ENCODE measurements at regions not wholly inside any gene's neighbourhood (a gene's known extent, or its start where the extent isn't known, plus 50 kb on each side); places are given as distances from the start of the nearest gene placed in this dataset.

- RAD21 ChIA-PET (ENCODE audit: unreplicated experiment): no interaction called here
- in situ Hi-C loops (cut with MboI): no loop called here
- CTCF ChIA-PET: no interaction called here
- Histone ChIP-seq H3K9ac (ENCODE audit: control insufficient read depth, insufficient read depth, low read length) (no peak overlapping the region), H3K4me2 (ENCODE audit: control insufficient read depth, insufficient read depth) (no peak overlapping the region), H3K4me3 (no peak overlapping the region), H3K79me2 (ENCODE audit: control insufficient read depth, insufficient read depth, low read length) (no peaks in the 10 kb centered on the region), H3K4me1 (ENCODE audit: control insufficient read depth, insufficient read depth, low read length) (no peaks in the 10 kb centered on the region), H3K9me3 (replicated peaks; ENCODE audit: control insufficient read depth, insufficient read depth, low read length) (no peaks in the 10 kb centered on the region), H3K27ac (ENCODE audit: control insufficient read depth, insufficient read depth) (no peak overlapping the region), H4K20me1 (ENCODE audit: control insufficient read depth, insufficient read depth) (no peaks in the 10 kb centered on the region; the same call in 1 of the 2 replicates), H2AFZ (ENCODE audit: control insufficient read depth, low read depth, low read length) (no peak overlapping the region), H3K36me3 (ENCODE audit: control insufficient read depth in 2 of 2, insufficient read depth in 2 of 2, low read length in 1 of 2) (no peaks in the 10 kb centered on the region), H3K27me3 (replicated peaks in 1 of 2; ENCODE audit: control insufficient read depth in 2 of 2, insufficient read depth in 2 of 2, low read length in 1 of 2) (no peaks in the 10 kb centered on the region)
- TF ChIP-seq NKRF (conservative IDR thresholded peaks at IDR 0.05): no peak
- TF ChIP-seq CREM (IDR thresholded peaks at IDR 0.05; ENCODE audit: low read depth): no peak
- no peak for TF ChIP-seq KLF5 (IDR thresholded peaks at IDR 0.05; ENCODE audit: partially characterized antibody)
- TF ChIP-seq BRCA1 (IDR thresholded peaks at IDR 0.05; ENCODE audit: low read depth, low read length): no peak
- TF ChIP-seq SMARCA5 (IDR thresholded peaks at IDR 0.05): no peak
- TF ChIP-seq SREBF2 (IDR thresholded peaks at IDR 0.05; ENCODE audit: low read length): no peak
- BruUV-seq (replicated peaks): no TSS peak
- DNase-seq (ENCODE audit: low read depth, low spot score) (no peak), ATAC-seq (no peak), FAIRE-seq (no peak)
- SMC1A ChIA-PET (ENCODE audit: uncharacterized antibody, unreplicated experiment): no interaction called here
- POLR2A ChIA-PET: no interaction called here
- 0% methylated on average over 1 of the region's 1 CpG for WGBS (ENCODE audit: insufficient coverage, insufficient replicate concordance, low lambda C conversion rate, missing lambda C conversion rate)
- intact Hi-C loops (cut with micrococcal nuclease; ENCODE audit: unreplicated experiment): no loop called here
These were observed 400.5 kb downstream of the IPMK start for GRCh38 chr10:57867241-57867640.

Measured in GM12878 (cell line).